Left forelimb (tissue), 1 donor: ENCODE measurements at regions not wholly inside any gene's neighbourhood (a gene's known extent, or its start where the extent isn't known, plus 50 kb on each side); places are given as distances from the start of the nearest gene placed in this dataset.

Experiments
- DNase-seq: peaks from one replicate; pipeline ENCODE4 v3.0.0-alpha.2; 2018; ENCODE audit warnings: low spot score

DNA sequence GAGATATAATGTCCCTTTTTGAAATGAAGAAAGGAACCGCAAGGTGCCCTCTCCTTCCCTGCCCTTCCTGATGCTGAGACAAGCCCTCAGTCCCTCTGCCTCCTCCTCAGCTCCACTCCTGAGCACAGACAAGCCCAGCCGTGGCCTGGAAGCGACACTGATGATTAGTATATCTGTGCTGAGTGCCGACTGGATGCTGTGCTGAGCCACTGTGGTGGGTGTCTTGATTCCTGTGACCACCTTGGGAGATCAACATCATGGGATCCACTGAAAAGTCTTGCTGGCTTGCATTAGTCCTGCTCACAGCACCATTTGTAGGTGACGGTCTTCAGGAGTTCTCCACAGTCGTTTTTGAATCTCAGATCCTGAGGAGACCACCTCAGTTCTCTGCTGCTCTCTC lies 59.5 kb upstream of the HGFAC start:
- no peak for DNase-seq

DNA sequence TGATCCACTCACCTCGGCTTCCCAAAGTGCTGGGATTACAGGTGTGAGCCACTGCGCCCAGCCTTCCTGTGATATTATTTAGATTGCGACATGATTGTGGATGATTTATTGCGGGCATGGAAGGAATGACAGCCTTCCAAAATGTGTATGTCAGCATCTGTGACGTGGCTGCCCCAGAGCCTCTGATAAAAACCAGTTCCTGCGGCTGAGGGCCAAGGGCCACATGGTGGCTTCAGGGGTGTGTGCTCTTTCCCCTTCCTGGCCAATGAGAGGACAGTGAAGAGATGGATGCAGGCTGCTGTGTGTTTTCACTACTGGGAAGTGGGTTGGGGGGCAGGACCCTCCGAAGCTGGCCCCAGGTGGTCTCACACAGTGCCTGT lies 57.4 kb upstream of the HGFAC start:
- no peak for DNase-seq

DNA sequence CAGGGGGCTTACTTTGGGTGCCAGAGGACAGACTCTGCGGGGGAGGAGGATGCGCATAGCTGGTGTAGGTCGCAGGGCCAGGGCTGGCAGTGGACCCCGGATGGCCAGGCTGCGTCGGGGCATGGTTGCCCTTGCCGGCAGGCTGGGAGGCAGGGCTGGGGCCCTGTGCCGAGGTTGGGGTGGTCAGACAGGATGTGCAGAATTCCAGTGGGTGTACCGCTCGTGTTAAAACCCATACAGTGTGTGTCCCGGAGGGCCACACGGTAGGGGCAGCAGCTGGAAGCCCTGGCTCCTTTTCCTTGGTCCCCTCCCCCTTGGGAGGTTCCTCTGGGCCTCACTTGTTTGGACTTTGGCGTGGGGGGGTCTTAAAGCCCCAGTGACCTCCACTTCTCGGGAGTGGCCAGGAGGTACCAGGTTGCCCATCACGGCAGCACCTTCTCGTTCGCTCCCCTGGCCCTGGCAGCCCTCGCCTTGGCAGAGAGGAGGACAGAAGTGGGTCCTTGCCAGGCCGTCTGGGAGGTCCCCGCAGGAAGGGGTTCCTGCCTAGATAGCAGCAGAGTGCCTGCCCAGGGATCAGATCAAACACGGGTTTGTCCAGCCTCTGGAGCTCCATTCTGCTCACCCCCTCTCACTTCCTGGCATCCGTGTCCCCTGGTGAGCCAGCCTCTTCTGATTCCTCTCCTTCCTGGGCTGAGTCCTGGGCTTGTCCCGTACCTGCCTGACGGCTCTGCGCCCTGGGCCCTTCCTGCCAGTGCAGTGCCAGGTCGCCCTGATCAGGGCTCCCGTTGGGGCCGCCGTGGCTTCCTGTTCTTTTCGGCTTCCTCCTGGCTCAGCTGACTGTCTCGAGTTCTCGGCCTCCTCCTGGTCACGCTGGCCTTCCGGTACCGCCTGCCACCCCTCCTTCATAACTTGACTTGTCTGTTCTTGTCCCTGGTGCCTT lies 56.7 kb upstream of the HGFAC start:
- peak; percentile 40 for DNase-seq

DNA sequence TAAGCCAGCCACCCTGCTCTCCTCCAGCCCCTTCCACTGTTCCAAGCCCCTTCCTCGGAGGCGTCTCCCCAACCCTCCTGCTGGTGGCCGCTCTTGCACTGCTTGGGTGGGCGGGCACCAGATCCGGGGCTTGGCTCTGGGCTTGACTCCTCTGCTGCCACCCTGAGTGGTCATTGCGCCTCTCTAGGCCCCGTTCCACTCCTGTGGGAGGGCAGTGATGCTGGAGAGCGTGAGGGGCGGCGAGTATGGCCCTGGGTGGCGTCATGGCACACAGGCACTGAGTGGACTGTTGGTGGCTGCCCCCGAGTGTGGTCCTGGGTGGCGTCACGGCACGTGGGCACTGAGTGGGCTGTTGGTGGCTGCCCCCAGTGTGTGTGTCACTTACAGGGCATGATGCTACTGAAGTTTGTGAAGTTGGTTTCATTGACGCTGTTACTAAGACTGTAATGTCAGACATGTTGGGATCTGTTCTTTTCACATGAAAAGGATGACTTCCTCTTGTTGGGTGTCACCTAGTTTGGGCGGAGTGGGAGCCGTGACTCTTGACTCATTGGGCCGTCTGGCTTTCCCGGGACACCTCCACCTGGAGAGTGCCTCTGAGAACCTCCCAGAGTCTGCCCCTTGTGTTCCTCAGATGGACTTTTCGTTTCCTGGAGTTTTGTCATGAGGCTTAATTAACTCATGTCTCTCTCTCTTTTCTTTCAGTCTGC lies 55.9 kb upstream of the HGFAC start:
- no peak for DNase-seq

DNA sequence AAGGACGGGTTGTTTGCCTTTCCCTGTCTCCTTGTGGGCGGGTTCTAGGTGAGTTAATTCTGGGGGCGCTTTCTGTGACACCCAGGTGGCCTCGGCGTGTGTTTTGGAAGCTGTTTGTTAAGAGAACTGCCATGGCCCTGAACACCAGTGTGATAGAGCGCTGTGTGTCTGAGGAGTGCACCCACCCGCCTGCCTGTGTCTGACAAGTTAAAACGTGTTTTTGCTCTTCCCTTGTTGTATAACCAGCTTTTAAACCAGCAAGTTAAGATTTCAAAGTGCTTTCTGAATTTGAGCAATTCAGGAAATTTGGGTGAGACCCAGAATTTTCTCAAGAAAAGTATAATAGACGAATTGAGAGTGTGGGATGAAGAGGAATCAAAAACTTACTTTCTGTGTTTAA lies 55.2 kb upstream of the HGFAC start:
- no peak for DNase-seq

DNA sequence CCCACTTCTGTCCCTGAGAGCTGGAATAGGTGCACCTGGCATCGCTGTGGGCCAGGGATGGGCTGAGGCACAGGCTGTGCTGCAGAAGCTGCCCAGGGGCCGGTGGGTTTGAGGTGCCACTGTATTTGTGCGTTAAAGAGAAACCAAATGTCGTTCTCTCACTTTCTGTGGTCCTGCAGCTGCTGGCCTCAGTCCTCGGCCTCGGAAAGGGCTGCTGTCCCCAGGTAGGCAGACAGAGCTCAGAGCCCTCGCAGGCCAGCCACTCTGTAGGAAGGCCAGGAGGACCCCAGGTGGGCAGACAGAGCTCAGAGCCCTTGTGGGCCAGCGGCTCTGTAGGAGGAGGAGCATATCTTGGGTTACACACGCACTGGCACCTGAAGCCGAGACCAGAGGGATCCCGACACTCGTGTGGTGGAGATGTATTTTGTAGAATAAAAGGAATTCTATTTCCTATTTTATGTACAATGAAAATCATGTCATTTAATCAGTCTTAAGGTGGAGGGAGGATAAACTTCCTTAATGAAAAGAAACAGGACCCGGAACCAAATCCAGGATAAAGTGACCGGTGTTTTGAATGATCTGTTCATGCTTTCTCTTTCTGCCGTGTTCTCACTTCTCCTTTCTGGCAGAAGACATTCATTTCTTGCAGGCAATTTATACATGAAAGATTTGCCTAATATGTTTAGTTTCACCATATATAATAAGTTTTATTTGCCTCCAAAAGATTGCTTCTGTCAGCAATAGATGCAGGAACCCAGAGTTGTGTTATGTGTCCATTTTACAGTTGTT lies 54.4 kb upstream of the HGFAC start:
- DNase-seq = peak; percentile 47

DNA sequence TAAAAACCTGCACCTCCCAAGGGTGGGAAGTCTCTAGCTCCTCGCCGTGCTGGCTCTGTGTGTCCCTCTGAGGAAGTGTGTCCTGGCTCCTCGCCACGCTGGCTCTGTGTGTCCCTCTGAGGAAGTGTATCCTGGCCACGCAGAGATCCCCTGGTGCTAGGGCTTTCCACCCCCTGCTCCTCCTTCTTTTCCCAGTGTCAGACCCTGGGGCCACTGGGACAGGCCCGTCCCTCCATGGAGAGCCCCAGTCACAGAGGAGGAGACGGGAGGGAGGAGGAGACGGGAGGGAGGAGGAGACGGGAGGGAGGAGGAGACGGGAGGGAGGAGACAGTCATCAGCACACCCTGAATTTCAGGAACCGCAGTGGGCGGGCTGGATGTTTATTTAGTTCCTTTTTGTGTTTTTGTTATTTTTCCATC lies 53.8 kb upstream of the HGFAC start:
- DNase-seq = peak; percentile 67

DNA sequence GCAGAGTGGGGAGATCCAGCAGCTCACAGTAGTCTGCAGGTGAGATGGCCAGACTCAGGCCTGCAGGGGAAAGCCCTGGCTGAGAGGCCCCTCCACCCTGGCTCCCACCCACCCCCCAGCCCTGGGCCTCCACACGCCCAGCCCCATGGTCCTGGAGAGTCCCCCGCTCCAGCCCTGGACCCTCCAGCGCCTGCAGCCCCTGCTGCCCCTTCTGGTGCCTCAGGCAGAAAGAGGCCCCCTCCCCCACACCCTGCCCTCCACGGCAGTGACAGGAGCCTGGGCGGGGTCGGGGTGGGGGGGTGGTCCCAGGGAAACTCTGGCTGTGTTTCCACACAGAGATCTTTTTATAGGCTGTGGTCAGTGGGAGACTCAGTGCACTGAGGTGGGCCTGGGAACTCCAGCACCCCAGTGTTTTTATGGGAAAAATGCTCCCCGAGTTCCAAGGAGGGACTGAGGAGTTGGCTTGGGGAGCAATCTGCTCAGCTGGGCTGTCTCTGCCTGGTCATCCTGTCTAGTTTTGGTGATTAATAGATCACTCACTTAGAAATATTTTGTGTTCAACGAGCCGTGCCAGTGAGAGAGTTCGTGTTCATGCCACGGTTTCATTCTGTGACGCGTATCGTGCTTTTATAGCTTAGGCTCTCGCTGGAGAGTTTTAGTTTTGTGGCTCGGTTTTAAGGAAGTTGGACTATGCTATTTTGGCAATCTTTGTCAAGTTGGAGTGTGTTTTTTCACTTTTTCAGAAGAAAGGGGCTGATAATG lies 53.1 kb upstream of the HGFAC start:
- peak; percentile 68 for DNase-seq

DNA sequence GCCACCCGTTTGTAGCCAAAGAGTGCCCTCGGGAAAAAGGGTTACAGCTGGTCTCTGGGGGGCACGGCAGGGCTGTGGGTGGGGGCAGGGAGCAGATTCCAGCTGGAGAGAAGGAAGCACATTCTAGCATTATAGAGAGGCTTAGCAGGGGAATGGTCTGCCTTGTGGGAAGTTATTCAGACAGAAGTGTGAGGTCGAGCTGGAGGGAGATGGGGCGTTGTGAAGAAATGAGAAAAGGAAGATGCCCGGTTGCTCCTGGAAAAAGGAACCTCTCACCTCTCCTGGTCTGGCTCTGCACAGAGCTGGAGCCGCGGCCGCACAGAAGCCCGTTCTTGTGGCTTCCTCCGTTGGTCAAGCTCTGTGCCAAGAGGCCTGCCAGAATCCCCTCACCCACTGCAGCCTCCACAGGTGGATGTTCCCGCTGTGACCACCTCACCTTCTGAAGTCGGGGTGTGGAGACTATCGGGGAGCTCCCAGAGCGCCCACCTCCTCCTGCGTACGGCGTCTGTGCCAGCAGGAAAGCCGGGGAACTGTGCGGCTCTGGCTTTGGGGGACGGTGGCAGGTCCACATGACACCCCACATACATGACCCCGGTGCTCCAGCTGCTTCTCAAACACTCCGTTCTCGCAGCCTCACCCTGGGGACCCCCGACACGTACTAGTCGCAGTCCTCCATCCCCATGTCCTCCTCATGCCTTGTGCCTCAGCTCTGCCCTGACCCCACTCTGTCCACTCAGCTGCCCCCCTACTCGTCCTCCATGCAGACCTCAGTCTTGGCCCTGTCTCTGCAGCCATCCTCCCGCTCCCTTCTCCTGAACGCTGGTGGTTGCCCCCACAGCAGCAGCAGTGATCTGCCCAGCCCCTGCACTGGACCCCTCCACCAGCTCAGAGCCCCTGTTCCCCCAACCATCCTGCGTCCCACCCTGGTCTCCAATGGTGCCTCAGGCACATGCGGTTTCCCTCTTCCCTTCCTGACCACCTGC lies 52.2 kb upstream of the HGFAC start:
- DNase-seq = peak; percentile 64

DNA sequence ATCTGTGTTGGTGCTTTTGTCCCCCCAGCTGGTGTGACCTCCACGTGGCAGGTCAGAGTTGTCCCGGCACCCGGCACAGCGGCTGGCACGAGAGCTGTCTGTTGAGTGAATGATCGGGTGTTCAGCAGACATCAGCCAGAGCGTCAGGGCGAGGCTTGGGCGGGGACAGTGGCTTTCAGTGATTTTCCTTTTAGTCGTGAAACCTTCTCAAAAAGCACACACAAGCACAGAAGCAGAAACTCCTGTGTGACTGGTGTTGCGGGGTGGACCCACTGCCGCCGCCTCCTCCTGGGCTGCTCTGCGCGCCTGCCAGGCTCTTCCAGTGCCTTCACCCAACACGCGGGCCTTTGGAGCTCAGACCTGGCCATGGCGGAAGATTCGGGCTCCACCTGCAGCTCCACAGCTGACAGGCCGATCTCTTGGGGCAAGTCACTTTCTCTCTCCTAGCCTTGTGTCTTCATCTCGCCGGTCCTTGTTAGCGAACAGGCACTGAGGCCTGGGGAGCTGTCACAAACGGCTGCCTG lies 51.4 kb upstream of the HGFAC start:
- peak; percentile 55 for DNase-seq

DNA sequence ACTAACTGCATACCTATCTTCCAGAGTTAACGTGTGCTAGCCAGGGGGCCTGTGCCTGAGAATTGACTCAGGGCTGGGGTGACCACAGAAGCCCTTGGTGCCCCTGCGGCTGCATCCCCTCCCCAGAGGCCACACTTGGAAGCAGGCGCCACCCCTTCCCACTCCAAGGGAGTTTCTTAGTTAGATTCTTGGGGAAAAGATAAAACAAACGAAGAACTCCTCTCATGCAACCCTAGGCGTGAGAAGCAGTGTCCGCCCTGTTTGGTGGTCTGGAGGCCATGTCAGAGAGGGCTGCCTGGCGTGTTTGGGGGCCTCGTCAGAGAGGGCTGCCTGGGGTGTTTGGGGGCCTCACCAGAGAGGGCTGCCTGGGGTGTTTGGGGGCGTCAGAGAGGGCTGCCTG lies 50.3 kb upstream of the HGFAC start:
- DNase-seq = peak; percentile 58
